Activated CD4-positive, alpha-beta memory T cell treated with anti-CD3 and anti-CD28 coated beads, Interleukin-2, amount 10 ng/mL, durations not matched to agents 7 days and 5 days (primary cell): ENCODE measurements at regions not wholly inside any gene's neighbourhood (a gene's known extent, or its start where the extent isn't known, plus 50 kb on each side); places are given as distances from the start of the nearest gene placed in this dataset.
"Not testable (repeated sequence)": the region's sequence is repeated elsewhere in the genome, so short reads cannot be mapped to it uniquely, and the experiment has no call there.

Experiments used
- CTCF ChIA-PET: fragments of 350-600 bp; sonication (Branson Sonifier 250); formaldehyde crosslinking; loops from one replicate; lab custom pipeline; 2021; ENCODE audit warnings: antibody characterized with exemption, inconsistent platforms; lab: Charles Lee
- POLR2A ChIA-PET: fragments of 350-600 bp; sonication (Branson Sonifier 250); formaldehyde crosslinking; loops from one replicate; lab custom pipeline; 2021; ENCODE audit warnings: antibody characterized with exemption; lab: Charles Lee
- DNase-seq: peaks from one replicate; pipeline ENCODE4 v3.0.0-alpha.2; 2020
- H3K27ac Mint-ChIP-seq: one replicate; pipeline ENCODE4 v1.8.0; 2021; ENCODE audit warnings: mild to moderate bottlenecking, mixed read lengths
- H3K27me3 Mint-ChIP-seq: one replicate; pipeline ENCODE4 v1.8.0; 2021; ENCODE audit warnings: mixed read lengths
- H3K36me3 Mint-ChIP-seq: one replicate; pipeline ENCODE4 v1.8.0; 2021; ENCODE audit warnings: low read depth, mixed read lengths
- H3K4me1 Mint-ChIP-seq: one replicate; pipeline ENCODE4 v1.8.0; 2021; ENCODE audit warnings: mixed read lengths
- H3K4me3 Mint-ChIP-seq: one replicate; pipeline ENCODE4 v1.8.0; 2021; ENCODE audit warnings: mild to moderate bottlenecking, mixed read lengths
- H3K9me3 Mint-ChIP-seq: one replicate; pipeline ENCODE4 v1.8.0; 2021; ENCODE audit warnings: mixed read lengths

GRCh38 chr1:55888685-55889317 lies 673.6 kb upstream of the USP24 start:
- DNase-seq = no peak
- POLR2A ChIA-PET = no interaction called here
- no peaks in the 10 kb centered on the region for H3K36me3 Mint-ChIP-seq
- H3K4me3 Mint-ChIP-seq = no peak overlapping the region
- no peaks in the 10 kb centered on the region for H3K27me3 Mint-ChIP-seq
- H3K4me1 Mint-ChIP-seq = no peaks in the 10 kb centered on the region
- H3K27ac Mint-ChIP-seq = no peak overlapping the region
- CTCF ChIA-PET = no interaction called here
- H3K9me3 Mint-ChIP-seq = peaks cover 2% of the 10 kb centered on the region

GRCh38 chr1:55886856-55887712 lies 671.9 kb upstream of the USP24 start:
- ChIA-PET CTCF (no interaction called here), POLR2A (interaction anchor here (0.7 kb wide), 1 partner anchor 33 kb away, joined by 3 read pairs; no protein-coding TSS in a partner anchor)
- Mint-ChIP-seq H3K4me3 (no peak overlapping the region), H3K9me3 (peaks cover 2% of the 10 kb centered on the region), H3K4me1 (no peaks in the 10 kb centered on the region), H3K36me3 (no peaks in the 10 kb centered on the region), H3K27me3 (no peaks in the 10 kb centered on the region), H3K27ac (no peak overlapping the region)
- no peak for DNase-seq

GRCh38 chr1:55885619-55886018 lies 670.5 kb upstream of the USP24 start:
- ChIA-PET CTCF (no interaction called here), POLR2A (no interaction called here)
- Mint-ChIP-seq H3K9me3 (no peaks in the 10 kb centered on the region), H3K27ac (no peak overlapping the region), H3K27me3 (no peaks in the 10 kb centered on the region), H3K4me1 (no peaks in the 10 kb centered on the region), H3K4me3 (no peak overlapping the region), H3K36me3 (no peaks in the 10 kb centered on the region)
- no peak for DNase-seq

- no peak overlapping the region for H3K27ac Mint-ChIP-seq
- CTCF ChIA-PET = no interaction called here
Observed at GRCh38 chr1:55882931-55883330, 667.8 kb upstream of the USP24 start.

GRCh38 chr1:55879346-55879745 lies 664.2 kb upstream of the USP24 start:
- no peaks in the 10 kb centered on the region for H3K9me3 Mint-ChIP-seq
- H3K4me3 Mint-ChIP-seq = no peak overlapping the region
- no peak overlapping the region for H3K27ac Mint-ChIP-seq
- no peaks in the 10 kb centered on the region for H3K27me3 Mint-ChIP-seq
- no peak for DNase-seq
- ChIA-PET CTCF (no interaction called here), POLR2A (no interaction called here)
- H3K4me1 Mint-ChIP-seq = no peaks in the 10 kb centered on the region
- no peaks in the 10 kb centered on the region for H3K36me3 Mint-ChIP-seq

More at GRCh38 chr1:55882931-55883330, 667.8 kb upstream of the USP24 start:
- DNase-seq = no peak
- Mint-ChIP-seq H3K27me3 (no peaks in the 10 kb centered on the region), H3K36me3 (no peaks in the 10 kb centered on the region), H3K4me1 (no peaks in the 10 kb centered on the region), H3K4me3 (no peak overlapping the region), H3K9me3 (no peaks in the 10 kb centered on the region)
- POLR2A ChIA-PET = no interaction called here

- ChIA-PET POLR2A (no interaction called here), CTCF (no interaction called here)
- Mint-ChIP-seq H3K36me3 (no peaks in the 10 kb centered on the region), H3K27ac (no peak overlapping the region), H3K4me1 (no peaks in the 10 kb centered on the region), H3K4me3 (no peak overlapping the region), H3K9me3 (no peaks in the 10 kb centered on the region), H3K27me3 (no peaks in the 10 kb centered on the region)
- DNase-seq = no peak
Observed at GRCh38 chr1:55877437-55878232, 662.5 kb upstream of the USP24 start.

- POLR2A ChIA-PET = no interaction called here
Observed at GRCh38 chr1:55876276-55877060, 661.3 kb upstream of the USP24 start.

GRCh38 chr1:55870106-55870505 lies 654.9 kb upstream of the USP24 start:
- Mint-ChIP-seq H3K27ac (no peak overlapping the region), H3K36me3 (no peaks in the 10 kb centered on the region), H3K27me3 (no peaks in the 10 kb centered on the region), H3K9me3 (no peaks in the 10 kb centered on the region), H3K4me1 (no peaks in the 10 kb centered on the region), H3K4me3 (no peak overlapping the region)
- ChIA-PET POLR2A (no interaction called here), CTCF (no interaction called here)
- DNase-seq = no peak

More at GRCh38 chr1:55876276-55877060, 661.3 kb upstream of the USP24 start:
- H3K27ac Mint-ChIP-seq = no peak overlapping the region
- no peaks in the 10 kb centered on the region for H3K9me3 Mint-ChIP-seq
- H3K27me3 Mint-ChIP-seq = no peaks in the 10 kb centered on the region
- no peaks in the 10 kb centered on the region for H3K4me1 Mint-ChIP-seq
- H3K4me3 Mint-ChIP-seq = no peak overlapping the region
- no peaks in the 10 kb centered on the region for H3K36me3 Mint-ChIP-seq
- CTCF ChIA-PET = no interaction called here
- no peak for DNase-seq

GRCh38 chr1:55869065-55869464 lies 653.9 kb upstream of the USP24 start:
- ChIA-PET CTCF (no interaction called here), POLR2A (no interaction called here)
- Mint-ChIP-seq H3K4me3 (no peak overlapping the region), H3K27ac (no peak overlapping the region), H3K4me1 (no peaks in the 10 kb centered on the region), H3K9me3 (no peaks in the 10 kb centered on the region), H3K27me3 (no peaks in the 10 kb centered on the region), H3K36me3 (no peaks in the 10 kb centered on the region)
- no peak for DNase-seq

- no peak for DNase-seq
- no peaks in the 10 kb centered on the region for H3K9me3 Mint-ChIP-seq
- H3K4me1 Mint-ChIP-seq = no peaks in the 10 kb centered on the region
- ChIA-PET POLR2A (no interaction called here), CTCF (no interaction called here)
- H3K36me3 Mint-ChIP-seq = no peaks in the 10 kb centered on the region
- no peaks in the 10 kb centered on the region for H3K27me3 Mint-ChIP-seq
- no peak overlapping the region for H3K27ac Mint-ChIP-seq
- no peak overlapping the region for H3K4me3 Mint-ChIP-seq
Observed at GRCh38 chr1:55868026-55868425, 652.9 kb upstream of the USP24 start.

- DNase-seq = no peak
- Mint-ChIP-seq H3K9me3 (no peaks in the 10 kb centered on the region), H3K36me3 (no peaks in the 10 kb centered on the region), H3K27me3 (no peaks in the 10 kb centered on the region), H3K4me1 (no peaks in the 10 kb centered on the region), H3K27ac (no peak overlapping the region), H3K4me3 (no peak overlapping the region)
- ChIA-PET CTCF (no interaction called here), POLR2A (no interaction called here)
Observed at GRCh38 chr1:55867304-55867843, 652.2 kb upstream of the USP24 start.

- H3K4me1 Mint-ChIP-seq, H3K4me3 Mint-ChIP-seq, POLR2A ChIA-PET, H3K9me3 Mint-ChIP-seq, H3K27ac Mint-ChIP-seq, H3K36me3 Mint-ChIP-seq, CTCF ChIA-PET, H3K27me3 Mint-ChIP-seq, DNase-seq: not testable (repeated sequence)
Observed at GRCh38 chr1:55865778-55866177, 650.6 kb upstream of the USP24 start.
